NCI-H128 (cell line): ENCODE measurements at regions not wholly inside any gene's neighbourhood (a gene's known extent, or its start where the extent isn't known, plus 50 kb on each side); places are given as distances from the start of the nearest gene placed in this dataset.
A peak's percentile ranks its signal among the peaks of the same experiment; 100 is the strongest.
"Not testable (repeated sequence)": the region's sequence is repeated elsewhere in the genome, so short reads cannot be mapped to it uniquely, and the experiment has no call there.

Experiments
- DNase-seq: peaks from one replicate; lab custom pipeline; 2025; ENCODE audit not compliant: unreplicated experiment; lab: John Stamatoyannopoulos, UW

- DNase-seq: no peak
These were observed 88.9 kb upstream of the COL1A2 start for GRCh38 chr7:94305836-94306235.

- DNase-seq: no peak
These were observed 87.2 kb upstream of the COL1A2 start for GRCh38 chr7:94307399-94308048.

GRCh38 chr7:94311515-94311914, 83.2 kb upstream of the COL1A2 start:
- DNase-seq: no peak

GRCh38 chr7:94313926-94314325, 80.8 kb upstream of the COL1A2 start:
- no peak for DNase-seq

GRCh38 chr7:94314413-94315410, 80.0 kb upstream of the COL1A2 start:
- no peak for DNase-seq

- not testable (repeated sequence) for DNase-seq
These were observed 73.6 kb upstream of the COL1A2 start for GRCh38 chr7:94321138-94321537.

GRCh38 chr7:94323844-94324243, 70.9 kb upstream of the COL1A2 start:
- DNase-seq: no peak

GRCh38 chr7:94324380-94325121, 70.1 kb upstream of the COL1A2 start:
- DNase-seq: no peak

- no peak for DNase-seq
These were observed 69.6 kb upstream of the COL1A2 start for GRCh38 chr7:94325122-94325475.

- DNase-seq: peak; percentile 16
These were observed 64.2 kb upstream of the COL1A2 start for GRCh38 chr7:94330269-94331020.

GRCh38 chr7:94332571-94332970, 62.1 kb upstream of the COL1A2 start:
- no peak for DNase-seq

- DNase-seq: no peak
These were observed 60.9 kb upstream of the COL1A2 start for GRCh38 chr7:94333810-94334209.

GRCh38 chr7:94335586-94335985, 59.1 kb upstream of the COL1A2 start:
- DNase-seq: no peak

GRCh38 chr7:94336009-94336408, 58.7 kb upstream of the COL1A2 start:
- no peak for DNase-seq

GRCh38 chr7:94338921-94339371, 55.7 kb upstream of the COL1A2 start:
- no peak for DNase-seq

GRCh38 chr7:94344826-94345225, 49.9 kb upstream of the COL1A2 start:
- DNase-seq: no peak
